GM19395 (cell line): ENCODE measurements at regions not wholly inside any gene's neighbourhood (a gene's known extent, or its start where the extent isn't known, plus 50 kb on each side); places are given as distances from the start of the nearest gene placed in this dataset.
"Not testable (repeated sequence)": the region's sequence is repeated elsewhere in the genome, so short reads cannot be mapped to it uniquely, and the experiment has no call there.

Source experiments
- ATAC-seq: cut with Tn5 transposase; IDR thresholded peaks from one replicate; pipeline ENCODE4 v1.9.1; 2021; ENCODE audit warnings: mild to moderate bottlenecking, moderate library complexity; ENCODE audit not compliant: unreplicated experiment

DNA sequence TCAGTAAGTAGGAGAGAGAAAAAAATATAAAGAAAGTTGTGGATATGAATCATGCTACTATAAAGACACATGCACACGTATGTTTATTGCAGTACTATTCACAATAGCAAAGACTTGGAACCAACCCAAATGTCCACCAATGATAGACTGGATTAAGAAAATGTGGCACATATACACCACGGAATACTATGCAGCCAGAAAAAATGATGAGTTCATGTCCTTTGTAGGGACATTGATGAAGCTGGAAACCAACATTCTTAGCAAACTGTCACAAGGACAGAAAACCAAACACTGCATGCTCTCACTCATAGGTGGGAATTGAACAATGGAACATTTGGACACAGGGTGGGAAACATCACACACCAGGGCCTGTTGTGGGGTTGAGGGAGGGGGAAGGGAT, 200.3 kb upstream of the IVNS1ABP start:
- ATAC-seq, result not testable (repeated sequence)

DNA sequence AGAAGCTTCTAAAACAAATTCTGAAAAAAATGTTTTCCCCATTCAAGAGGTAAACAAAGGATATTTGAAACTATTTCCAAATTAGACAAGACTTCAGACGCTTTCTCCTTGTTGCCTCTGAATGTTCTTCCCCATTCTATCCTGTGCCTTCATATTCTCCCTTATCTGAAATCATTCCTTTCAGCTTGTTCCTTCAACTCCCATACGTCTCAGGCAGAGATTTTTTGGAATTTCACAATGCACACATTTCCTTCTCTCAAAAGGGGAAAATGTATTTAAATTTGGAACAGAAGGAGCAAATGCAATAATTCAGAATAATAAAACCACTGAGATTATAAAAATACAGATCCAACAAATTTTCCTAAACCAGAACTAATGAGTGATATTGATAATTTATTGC, 198.7 kb upstream of the IVNS1ABP start:
- ATAC-seq, result no peak

DNA sequence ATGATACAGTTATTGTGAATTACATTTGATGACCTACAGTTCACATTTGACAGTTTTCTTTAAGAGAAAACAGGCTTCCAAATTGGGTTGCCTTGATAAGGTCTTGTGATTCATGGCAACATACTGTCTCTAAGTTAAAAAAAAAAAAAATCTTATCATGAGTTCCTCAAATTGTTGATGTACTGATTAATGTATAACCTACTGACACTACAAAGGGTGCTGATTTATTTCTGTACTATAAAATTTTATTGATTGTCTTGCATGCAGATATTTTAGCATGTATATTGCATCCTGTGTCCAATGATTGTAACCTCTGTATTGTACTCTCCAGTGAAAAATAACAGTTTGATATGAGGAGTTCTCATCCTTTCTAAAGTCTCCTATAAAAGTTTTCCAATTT, 197.3 kb upstream of the IVNS1ABP start:
- ATAC-seq, result no peak

DNA sequence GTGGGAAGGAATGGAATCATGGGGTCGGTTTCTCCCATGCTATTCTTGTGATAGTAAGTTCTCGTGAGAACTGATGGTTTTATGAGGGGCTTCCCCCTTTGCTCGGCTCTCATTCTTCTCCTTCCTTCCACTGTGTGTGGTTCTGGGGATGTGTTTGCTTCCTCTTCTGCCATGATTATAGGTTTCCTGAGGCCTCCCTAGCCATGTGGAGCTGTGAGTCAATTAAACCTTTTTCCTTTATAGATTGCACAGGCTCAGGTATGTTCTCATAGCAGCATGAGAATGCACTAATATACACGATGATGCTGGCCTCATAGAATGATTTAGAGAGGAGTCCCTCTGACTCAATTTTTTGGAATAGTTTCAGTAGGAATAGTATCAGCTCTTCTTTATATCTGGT, 195.4 kb upstream of the IVNS1ABP start:
- no peak for ATAC-seq

DNA sequence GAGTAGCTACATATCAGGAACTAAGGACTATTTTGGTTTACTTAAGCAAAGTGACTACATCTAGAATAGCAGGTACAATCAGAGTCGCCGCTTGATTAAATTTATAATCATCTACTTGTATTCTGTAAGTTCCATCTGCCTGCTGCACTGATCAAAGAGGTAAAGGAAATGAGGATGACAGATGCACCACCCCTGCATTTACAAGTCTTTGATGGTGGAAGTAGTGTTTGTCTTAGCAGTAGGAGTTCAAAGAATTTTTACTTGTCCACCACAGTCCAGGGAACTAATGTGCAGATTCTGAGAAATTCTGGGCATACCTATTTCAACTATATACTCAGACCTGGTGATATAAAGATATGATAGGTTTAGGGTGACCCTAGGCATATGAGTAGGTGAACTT, 184.1 kb upstream of the IVNS1ABP start:
- no peak for ATAC-seq

DNA sequence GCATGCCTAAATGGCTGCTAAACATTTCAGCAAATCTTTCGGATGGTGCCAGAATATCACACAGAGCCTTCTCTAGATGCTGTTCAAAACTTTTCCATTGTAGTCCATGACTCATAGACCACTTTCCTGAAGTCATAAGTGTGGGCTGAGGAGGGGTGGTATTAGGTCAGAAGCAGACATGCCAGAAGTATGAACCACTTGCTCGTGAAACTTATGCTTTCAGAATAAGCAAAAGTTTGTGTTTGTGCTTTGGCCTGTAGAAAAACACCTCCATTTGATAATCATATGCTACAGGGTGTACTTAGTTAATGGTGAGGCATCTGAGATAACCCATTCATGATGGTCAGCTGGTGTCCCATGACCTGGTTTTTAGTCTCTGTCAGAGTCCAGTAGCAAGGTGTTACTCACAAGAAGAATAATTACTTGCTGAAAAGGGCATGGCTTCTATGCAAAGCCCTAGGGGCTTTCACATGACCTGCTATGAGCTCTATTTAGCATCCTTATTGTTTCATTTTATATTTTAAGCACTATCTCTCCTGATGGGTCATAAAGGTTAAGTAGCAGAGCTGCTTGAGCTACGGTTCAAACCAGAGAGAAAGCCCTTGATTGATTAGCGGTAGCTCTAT, 183.1 kb upstream of the IVNS1ABP start:
- ATAC-seq, result no peak

DNA sequence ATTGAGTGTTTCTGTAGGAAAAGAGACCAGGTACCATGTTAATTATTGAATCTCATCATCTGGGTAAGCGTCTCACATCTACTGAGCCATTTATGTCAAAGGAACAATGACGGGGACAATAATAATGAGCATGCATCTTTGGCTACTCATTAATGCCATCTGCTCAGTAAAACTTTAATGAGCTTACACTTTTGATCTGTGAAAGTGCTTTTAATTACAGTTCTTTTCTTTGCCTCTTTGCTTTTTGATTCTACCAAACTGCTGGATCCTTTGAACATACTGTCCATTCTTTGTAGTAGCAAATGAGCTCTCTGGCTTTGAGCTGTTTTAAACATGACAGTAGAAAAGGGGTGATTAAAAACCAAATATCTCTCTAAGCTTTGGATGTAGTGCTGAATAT, 181.2 kb upstream of the IVNS1ABP start:
- no peak for ATAC-seq

DNA sequence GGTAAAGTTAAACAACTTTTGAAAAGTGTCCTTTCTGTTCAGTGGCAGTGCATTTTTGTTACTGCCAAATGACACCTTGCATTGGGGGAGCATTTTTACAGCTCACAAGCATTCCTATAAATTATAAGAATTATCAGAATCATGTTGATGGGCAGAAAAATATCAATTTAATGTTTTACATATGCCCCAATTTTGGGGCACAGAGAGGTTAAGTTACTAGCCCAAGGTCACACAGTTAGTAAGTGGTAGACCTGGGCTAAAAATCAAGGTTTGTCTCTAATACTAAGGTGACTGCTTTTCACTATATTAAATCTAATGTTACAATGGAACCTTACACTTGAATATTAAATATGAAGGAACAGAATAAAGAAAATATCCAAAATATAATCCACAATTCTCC, 180.1 kb upstream of the IVNS1ABP start:
- ATAC-seq, result no peak

DNA sequence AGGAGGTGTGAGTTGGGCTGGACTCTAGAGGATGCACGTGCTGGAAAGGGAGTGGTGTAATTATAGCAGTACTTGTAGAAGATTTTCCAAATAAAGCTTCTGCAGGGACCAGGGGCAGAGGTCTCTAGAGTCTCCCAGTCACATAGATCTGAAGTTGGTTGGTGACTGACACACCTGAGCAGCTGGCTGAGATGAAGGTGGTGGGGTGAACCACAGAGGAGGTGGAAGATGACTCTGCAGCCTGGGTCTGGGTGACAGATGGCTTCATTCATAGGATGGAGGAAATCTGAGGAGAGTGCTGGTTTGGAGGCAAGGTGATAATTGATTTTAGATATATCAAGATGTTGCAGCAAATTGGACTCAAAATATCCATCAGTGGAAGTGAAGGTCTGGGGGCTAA, 178.9 kb upstream of the IVNS1ABP start:
- ATAC-seq, result no peak

DNA sequence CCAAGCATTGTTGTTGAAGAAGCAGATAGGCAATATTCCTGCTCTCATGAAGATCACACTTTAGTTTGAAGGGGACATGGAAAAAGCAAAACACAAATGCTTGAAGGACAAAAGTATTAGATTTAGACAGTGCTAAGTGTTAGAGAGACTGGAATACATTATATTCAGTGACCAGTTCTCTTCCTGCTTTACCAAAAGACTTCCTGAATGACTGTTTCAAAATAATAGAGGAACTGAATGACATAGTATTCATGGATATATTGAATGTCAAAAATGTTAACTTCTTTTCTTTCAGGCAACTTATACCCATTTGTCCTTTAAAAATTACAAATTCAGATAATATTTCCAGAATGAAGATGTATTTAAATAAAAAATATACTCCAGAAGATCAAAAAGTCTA, 178.0 kb upstream of the IVNS1ABP start:
- no peak for ATAC-seq

DNA sequence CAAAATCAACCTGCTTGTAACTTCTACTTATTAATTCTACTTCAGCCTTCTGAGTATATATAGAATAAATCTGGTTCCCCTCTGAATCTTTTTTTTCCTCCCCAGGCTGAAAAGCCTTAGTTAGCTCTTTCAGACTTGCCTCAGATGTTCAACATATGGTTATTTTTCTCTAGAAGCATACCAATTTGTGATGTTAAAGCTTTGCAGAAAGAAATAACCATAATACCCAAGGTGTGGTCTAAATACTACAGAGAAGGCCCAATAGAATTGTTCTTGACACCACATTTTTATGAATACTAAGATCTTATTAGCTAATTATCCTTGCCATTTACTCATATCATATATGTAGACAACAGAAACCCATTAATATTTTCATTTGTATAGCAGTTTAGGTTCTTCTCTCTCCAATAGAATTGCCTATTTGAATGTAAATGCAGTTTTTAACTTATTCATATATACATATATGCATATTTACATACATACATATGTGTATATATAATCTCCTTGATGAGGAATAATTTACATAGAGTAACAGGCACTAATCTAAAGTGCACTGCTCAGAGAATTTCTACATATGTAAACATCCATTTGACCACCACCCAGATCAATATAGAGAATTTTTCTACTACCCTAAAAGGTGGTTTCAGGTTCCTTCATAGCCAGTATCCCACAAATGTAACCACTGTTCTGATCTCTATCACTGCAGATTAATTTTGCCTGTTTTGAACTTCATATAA, 175.2 kb upstream of the IVNS1ABP start:
- ATAC-seq, result no peak

DNA sequence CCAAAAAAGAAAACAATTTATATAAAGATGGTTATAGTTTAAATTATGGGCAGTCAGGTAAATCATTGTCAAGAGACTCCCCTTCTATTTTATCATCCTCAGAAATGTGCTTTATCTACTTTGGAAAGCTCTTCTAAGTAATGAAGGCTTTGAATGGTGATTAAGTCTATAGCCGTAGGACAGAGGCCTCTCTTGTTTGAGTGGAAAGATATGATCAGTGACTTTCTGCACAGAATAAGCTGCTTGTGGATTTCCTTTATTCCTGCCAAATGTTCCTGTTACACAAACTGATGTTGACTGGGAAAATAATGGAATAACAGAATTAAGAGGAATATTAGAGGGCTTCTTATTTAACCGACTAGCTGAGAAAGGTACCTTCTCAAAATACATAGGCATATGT, 174.6 kb upstream of the IVNS1ABP start:
- ATAC-seq, result no peak

DNA sequence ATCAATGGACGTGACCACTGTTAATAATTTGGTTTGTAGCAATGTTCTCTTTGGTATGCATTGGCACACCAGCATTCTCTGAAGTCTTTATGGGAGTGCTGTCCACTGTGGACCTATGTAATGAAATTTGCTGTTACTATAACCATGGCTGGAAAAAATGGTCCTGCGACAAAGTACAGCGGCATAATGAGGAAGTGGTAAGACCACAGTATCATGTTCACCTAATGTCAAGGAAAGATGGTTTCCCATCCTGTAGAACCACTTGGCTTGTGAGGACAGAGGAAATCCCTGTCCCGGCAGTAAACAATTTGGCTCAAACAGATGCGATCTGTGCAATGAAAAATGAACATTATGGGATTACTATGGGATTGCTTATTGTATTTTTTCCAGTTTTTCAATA, 173.9 kb upstream of the IVNS1ABP start:
- no peak for ATAC-seq

DNA sequence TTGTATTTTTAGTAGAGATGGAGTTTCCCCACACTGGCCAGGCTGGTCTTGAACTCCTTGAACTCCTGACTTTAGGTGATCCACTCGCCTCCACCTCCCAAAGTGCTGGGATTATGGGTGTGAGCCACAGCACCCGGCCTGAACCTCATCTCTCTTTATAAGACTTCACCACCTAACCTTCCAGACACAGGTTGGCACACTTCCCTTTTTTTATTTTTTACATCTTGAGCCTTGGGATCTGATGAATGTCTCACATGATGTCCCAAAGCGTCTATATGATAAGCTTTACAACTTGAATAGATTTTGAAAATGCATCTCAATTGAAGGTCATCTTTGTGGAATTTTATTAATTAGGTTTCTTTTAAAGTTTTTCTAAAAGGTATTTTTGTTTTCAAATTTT, 172.4 kb upstream of the IVNS1ABP start:
- no peak for ATAC-seq

DNA sequence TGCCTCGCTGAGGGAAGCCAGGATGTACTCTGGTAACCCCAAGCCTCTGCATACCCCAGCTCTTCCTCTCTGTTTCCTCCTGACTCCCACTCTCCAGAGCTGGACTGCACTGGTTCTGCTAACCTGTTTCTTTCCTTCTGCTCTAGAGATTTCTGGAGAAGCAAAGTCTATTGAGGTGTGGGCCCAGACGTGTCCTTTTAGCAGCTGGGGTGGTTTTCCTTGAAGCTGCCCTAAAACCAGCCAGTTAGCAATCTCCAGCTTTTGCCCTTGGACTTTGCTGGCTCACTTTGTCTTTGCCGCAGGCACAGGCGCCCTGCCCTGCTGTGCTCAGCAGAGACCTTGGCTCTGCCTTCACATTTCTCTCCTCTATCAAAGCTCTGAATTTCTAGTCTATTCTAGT, 171.8 kb upstream of the IVNS1ABP start:
- no peak for ATAC-seq

DNA sequence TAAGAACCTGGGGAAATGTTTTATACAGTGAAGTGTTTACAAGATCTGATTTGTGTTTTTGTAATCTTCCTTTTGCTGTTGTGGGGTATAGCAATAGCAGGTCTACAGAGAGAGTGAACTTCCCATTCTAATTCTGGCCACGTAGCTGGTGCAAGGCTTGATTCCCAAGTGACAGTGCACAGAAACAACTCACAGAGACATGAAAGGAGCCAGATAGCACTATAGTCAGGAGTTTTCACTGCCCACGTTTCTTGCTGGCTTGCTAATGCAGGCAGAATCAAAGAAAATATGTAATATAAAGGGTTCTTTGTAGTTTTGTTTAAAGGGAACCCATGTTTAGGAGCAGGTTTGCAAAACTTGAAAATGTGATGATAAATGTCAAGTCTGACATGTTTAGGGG, 170.9 kb upstream of the IVNS1ABP start:
- no peak for ATAC-seq

DNA sequence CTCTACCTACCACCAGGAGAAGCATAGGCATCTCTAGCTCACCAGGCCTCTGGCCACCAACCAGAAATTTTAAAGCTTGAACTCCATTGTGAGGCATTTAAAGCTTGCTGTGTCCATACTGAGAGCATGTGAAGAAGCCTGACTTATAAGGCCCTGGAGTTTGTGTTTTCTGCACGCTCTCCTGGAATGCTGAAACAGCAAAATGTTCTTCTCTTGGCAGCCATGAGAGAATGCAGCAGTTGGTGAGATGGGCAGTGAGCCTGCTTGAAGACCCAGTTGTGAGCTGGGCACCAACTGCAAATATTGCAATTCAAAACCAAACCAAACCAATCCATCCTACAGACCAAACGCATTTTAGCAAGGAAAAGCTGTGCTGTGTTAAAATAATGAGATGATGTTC, 170.0 kb upstream of the IVNS1ABP start:
- no peak for ATAC-seq

DNA sequence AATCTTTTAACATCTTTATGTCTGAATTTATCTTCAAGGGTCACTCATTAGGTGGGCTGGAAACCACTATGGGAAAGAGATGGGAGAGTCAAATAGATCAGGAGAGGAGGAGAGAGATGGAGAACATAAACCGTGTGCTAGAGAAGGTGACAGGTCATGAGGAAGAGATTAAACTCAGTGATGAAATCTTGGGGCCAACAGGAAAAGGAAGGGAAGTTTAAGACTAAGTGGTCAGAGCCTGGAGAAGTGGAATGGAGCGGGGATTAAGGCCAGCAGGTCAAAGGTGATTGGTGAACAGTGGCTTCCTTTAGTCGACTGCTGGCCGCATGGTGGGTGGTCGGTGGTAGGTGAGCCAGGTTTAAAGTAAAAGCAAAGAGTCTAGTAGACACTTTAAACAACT, 169.3 kb upstream of the IVNS1ABP start:
- no peak for ATAC-seq

DNA sequence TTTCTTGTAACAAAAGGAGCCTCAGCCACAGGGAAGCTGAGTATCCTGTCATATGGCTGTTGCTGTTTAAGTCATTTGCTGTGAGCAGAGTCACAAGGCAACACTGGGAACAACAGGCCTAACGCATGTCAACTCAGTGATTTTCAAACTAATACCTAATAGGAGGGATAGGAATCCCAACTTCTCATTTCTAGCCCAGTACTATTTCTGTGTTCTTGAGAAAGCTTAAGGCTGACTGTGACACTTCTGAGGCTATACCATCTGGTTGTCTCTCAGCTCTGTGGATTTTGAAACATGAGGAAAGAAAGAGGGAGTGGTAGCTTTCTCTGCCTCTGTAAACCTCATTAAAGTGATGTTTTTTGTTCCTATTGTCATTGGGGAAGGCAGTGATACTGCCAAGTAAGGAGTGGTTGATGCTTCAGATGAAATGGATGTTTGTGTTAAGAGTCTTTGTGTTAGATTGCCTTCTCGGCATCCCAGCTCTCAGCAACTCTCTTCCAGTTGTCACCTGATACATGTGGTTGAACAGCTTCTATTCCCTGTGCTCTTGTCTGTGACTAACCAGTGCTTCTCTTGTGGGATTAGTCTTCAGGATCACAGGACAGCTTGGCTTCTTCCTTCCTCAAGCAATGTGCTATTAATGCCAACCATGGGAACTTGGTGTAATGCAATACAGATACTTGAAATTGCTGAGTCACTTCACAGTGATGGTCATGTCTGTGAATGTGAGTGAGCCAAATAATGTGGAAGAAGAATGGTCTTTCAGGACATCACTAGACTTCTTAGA, 166.8 kb upstream of the IVNS1ABP start:
- no peak for ATAC-seq

DNA sequence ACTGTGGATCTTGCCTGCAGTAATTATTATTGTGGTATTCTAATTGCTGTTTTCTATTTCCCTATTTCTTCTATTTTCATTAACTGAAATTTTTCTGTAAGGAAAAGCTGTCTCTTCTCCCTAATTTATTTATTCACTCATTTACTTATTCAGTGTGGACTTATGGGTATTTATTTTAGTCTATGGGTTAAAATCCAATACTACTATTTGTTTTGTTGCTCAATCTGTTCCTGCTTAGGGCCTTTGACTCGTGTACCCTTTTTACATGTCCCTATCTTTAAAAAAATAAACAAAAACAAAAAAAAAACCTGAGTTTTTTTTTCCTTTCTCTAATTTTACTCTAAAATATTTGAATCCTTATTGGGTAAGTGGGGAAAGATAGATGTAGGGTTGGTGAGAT, 166.2 kb upstream of the IVNS1ABP start:
- ATAC-seq, result no peak

DNA sequence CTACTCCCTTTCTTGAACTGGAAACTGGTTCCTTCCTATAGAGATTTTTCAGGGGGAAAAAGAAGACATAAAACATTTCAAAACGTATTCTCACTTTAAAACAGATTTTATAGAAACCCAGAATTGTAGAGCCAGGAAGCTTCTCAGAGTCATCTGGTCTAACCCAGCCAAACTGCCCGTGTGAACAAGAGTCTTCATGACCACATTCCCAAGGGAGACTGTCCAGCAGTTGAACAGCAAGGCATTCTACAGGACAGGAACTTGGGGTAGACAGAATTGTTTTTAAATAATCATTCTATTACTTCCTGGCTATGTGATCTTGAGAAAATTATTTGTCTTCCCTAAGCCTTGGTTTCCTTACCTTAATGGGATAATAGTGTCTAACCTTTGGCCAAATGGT, 163.5 kb upstream of the IVNS1ABP start:
- no peak for ATAC-seq

DNA sequence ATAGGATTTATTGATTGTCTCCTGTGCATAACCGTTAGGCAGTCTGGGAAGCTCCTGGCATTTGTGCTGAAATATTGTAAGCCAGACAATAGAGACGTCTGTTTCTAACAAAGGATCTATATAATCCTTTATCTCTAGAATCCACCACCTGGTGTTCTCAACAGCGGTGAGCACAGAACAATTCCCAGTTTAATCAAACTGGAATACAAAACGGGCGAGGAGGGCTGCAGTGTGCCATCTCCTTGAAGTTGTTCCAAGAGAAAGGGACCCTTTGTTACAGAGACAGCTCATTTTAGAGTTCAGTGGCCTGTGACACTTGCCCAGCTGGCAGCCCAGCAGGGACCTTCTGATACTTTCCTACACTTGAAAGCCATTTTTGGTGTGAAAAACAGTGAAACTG, 162.8 kb upstream of the IVNS1ABP start:
- ATAC-seq, result no peak
